COR-L47 (cell line): ENCODE measurements at regions not wholly inside any gene's neighbourhood (a gene's known extent, or its start where the extent isn't known, plus 50 kb on each side); places are given as distances from the start of the nearest gene placed in this dataset.

Experiments
- DNase-seq: peaks from one replicate; lab custom pipeline; 2025; lab: John Stamatoyannopoulos, UW

GRCh38 chr1:39136638-39137037 lies 67.9 kb upstream of the MACF1 start:
- DNase-seq = no peak

DNA sequence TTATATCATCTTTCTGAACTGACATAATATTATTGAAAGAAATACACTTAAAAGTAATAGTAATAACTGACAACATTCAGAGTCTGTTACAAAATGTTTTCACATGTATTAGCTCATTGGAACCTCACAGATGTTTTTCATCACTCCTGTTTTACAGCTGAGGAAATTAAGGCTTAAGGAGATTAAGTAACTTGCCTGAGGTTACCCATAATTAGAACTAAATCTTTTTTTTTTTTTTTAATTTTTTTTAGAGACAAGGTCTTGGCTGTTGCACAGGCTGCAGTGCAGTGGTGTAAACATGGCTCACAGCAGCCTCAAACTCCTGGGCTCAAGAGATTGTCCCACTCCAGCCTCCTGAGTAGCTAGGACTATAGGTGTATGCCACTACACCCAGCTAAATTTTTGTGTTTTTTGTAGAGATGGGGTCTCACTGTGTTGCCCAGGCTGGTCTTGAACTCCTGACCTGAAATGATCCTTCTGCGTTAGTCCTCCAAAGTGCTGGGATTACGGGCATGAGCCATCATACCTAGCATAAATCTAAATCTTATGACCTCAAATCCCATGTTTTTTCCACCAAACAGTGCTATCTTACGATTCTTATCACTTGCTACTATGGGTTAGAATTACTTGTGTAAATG lies 64.7 kb upstream of the MACF1 start:
- no peak for DNase-seq

DNA sequence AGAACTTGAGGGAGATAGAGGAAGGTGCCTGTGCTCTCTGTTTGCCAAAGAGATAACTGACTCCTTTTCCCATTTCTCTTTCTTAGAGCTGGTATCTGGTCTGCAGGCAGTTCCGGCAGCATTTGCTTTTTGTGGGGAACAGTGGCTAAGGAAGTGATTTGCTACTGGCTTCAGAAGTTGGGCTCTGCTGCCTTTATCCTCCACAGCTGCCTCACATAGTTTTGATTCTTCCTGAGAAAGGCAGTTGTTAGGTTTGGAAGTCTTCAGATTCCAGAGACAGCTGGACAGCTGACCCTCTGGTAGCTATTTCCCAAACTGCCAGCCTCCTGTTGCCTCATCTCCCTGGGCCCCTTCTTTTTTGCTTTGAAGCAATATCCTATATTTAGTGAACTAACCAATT lies 62.6 kb upstream of the MACF1 start:
- DNase-seq = no peak

GRCh38 chr1:39142401-39143060 lies 62.0 kb upstream of the MACF1 start:
- no peak for DNase-seq

DNA sequence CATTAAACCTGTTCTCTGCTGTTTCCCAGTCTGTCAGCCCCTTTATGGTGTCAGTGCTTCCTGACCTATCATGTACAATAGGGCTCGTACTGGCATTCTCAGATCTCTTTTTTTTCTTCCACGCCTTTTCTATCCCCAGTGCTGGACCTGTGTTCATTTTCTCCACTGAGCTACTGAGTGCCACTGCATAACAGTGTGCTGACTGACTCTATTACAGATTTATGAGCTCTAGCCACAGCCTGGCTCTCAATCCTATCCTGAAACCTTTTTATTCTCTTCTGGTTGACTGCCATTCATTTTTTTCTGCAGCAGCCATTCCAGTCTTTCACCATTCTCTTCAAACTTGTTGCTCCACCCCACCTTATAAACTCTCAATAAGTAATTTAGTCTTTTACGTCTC lies 59.6 kb upstream of the MACF1 start:
- no peak for DNase-seq

DNA sequence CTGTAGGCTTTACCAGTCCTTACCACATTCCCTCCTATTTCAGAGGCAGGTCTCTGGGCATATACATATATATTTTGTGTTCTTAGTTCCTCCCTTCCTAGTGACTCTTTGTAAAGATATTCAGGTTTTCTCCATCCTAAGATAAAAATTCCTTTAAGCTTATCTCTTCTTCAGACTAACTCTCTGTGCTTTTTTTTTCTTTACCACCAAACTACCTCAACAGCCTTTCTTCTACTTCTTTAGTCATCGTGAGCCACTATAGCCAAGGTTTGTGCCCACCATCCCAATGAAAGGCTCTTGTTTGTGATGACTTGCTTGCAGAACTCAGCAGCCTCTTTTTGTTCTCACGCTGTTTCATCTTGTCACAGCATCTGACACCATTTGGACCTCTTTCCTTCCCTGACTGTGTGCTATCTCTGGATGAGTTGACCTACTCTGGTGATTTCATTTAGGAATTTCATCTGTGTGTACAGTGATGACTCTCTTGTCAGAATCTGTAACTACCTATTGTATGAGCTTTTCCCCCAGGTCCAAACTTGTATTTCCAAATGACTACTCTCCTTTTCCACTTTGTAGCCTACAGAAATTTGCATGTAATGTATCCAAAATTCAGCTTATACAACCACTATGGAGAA lies 59.0 kb upstream of the MACF1 start:
- no peak for DNase-seq

GRCh38 chr1:39146681-39147080 lies 57.8 kb upstream of the MACF1 start:
- DNase-seq = no peak

GRCh38 chr1:39147099-39148025 lies 57.1 kb upstream of the MACF1 start:
- no peak for DNase-seq

- DNase-seq = no peak
Measured at GRCh38 chr1:39148942-39149341, 55.6 kb upstream of the MACF1 start.

- no peak for DNase-seq
Measured at GRCh38 chr1:39149509-39149908, 55.0 kb upstream of the MACF1 start.

GRCh38 chr1:39150779-39151178 lies 53.7 kb upstream of the MACF1 start:
- no peak for DNase-seq

GRCh38 chr1:39151267-39151666 lies 53.2 kb upstream of the MACF1 start:
- no peak for DNase-seq

GRCh38 chr1:39152923-39153322 lies 51.6 kb upstream of the MACF1 start:
- no peak for DNase-seq

DNA sequence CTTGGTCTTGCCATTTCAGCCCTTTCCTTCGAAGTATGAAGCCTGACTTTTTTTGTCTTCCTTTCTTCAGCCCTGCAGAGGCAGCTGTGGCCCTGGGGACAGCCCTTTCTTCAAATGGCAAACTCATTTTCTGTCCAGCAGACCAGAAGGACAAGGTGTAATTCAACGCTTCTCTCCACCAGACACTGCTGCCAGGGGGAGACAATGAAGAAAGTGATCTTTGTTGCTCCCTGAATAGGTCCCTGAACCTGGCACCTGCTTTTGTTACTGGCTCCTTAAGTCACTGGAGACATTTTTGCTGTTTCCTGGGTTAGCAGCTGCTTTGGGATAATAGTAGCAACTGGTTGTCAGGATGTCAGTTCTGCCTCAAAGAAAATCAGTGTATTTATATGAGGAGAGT lies 50.8 kb upstream of the MACF1 start:
- no peak for DNase-seq

GRCh38 chr1:39154553-39155421 lies 49.7 kb upstream of the MACF1 start:
- no peak for DNase-seq
